Upper lobe of right lung (tissue), 1 donor: ENCODE measurements at regions not wholly inside any gene's neighbourhood (a gene's known extent, or its start where the extent isn't known, plus 50 kb on each side); places are given as distances from the start of the nearest gene placed in this dataset.
A peak's percentile ranks its signal among the peaks of the same experiment; 100 is the strongest.

ENCODE experiments used
- ATAC-seq: fragments of 200-7000 bp; cut with Tn5 transposase; one replicate; pipeline ENCODE4 v1.9.1; 2020; ENCODE audit warnings: mild to moderate bottlenecking, moderate library complexity
- DNase-seq: peaks from one replicate; pipeline ENCODE4 v3.0.0-alpha.2; 2020
- H3K27ac ChIP-seq: fragments of 200-600 bp; one replicate; pipeline ENCODE4 v1.8.0; 2022
- H3K27me3 ChIP-seq: fragments of 200-600 bp; one replicate; pipeline ENCODE4 v1.8.0; 2022; ENCODE audit warnings: mild to moderate bottlenecking
- H3K36me3 ChIP-seq: fragments of 200-600 bp; one replicate; pipeline ENCODE4 v1.8.0; 2022
- H3K4me1 ChIP-seq: fragments of 200-600 bp; one replicate; pipeline ENCODE4 v1.8.0; 2022
- H3K4me3 ChIP-seq: fragments of 200-600 bp; one replicate; pipeline ENCODE4 v1.8.0; 2022; ENCODE audit warnings: mild to moderate bottlenecking
- H3K9me3 ChIP-seq: fragments of 200-600 bp; one replicate; pipeline ENCODE4 v1.8.0; 2022
- CTCF ChIP-seq: fragments of 200-600 bp; IDR thresholded peaks from one replicate; pipeline ENCODE4 v1.8.0; 2022; ENCODE audit warnings: antibody characterized with exemption
- intact Hi-C: fragments of 100-400 bp; cut with DNase I; formaldehyde crosslinking; loops from one replicate; pipeline ENCODE4 v1.11.0; 2022
- donor health status: DM: no; HTN: yes; CAD: no; lungs with severe emphysema.

DNA sequence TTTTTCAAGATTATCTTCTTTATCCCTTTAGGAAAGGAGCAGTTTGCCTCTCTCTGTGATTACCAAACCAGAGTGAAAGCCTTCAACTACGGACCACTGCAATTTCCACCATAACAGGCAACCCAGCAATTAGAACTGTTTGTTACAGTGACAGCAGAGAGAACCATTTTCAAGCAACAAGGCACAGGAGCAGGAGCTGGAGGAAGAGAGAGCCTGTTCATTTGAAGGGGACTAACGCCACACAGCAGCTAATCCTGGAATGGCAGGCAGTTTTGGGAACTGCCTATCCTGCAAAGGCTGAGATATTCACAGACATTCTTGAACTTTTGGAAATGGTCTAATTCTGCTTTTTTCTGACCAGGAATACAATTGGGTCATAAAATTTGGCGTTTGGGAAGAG is 1541.9 kb upstream of the PIK3C3 start:
- intact Hi-C loops, result no loop called here
- DNase-seq (no peak), ATAC-seq (no peak)
- Histone ChIP-seq H3K9me3 (no peaks in the 10 kb centered on the region), H3K27me3 (no peaks in the 10 kb centered on the region), H3K4me1 (no peaks in the 10 kb centered on the region), H3K4me3 (no peak overlapping the region), H3K36me3 (no peaks in the 10 kb centered on the region), H3K27ac (no peak overlapping the region)
- TF ChIP-seq CTCF, result peak; percentile 11

DNA sequence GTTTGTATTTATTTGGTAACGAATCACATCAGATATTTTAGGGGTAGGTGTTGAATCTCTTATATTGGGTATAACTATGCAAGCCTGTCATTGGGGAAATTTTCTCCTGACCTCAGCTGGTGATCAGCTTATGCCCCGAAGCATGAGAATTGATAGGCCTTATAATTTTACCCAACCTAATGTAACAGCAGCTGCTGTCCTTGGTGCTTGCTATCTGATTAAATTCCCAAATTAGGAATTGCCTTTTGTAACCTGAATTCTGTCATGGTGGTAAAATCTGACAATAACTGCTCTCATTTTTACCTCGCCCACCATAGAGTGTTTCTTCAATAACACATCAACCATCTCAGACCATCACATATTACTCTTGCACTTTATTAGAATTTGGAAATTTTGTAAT is 1542.6 kb upstream of the PIK3C3 start:
- ATAC-seq (no peak), DNase-seq (no peak)
- Histone ChIP-seq H3K4me1 (no peaks in the 10 kb centered on the region), H3K36me3 (no peaks in the 10 kb centered on the region), H3K27ac (no peak overlapping the region), H3K4me3 (no peak overlapping the region), H3K27me3 (no peaks in the 10 kb centered on the region), H3K9me3 (no peaks in the 10 kb centered on the region)
- intact Hi-C loops, result no loop called here
- no peak for TF ChIP-seq CTCF

GRCh38 chr18:40407909-40408308 is 1547.1 kb upstream of the PIK3C3 start:
- TF ChIP-seq CTCF, result no peak
- no peaks in the 10 kb centered on the region for H3K27me3 ChIP-seq
- H3K27ac ChIP-seq, result no peak overlapping the region
- DNase-seq (no peak), ATAC-seq (no peak)
- no peak overlapping the region for H3K4me3 ChIP-seq
- intact Hi-C loops, result no loop called here
- no peaks in the 10 kb centered on the region for H3K4me1 ChIP-seq
- H3K9me3 ChIP-seq, result no peaks in the 10 kb centered on the region
- H3K36me3 ChIP-seq, result no peaks in the 10 kb centered on the region

- no peak for TF ChIP-seq CTCF
Observed at GRCh38 chr18:40404284-40404683, 1550.8 kb upstream of the PIK3C3 start.

DNA sequence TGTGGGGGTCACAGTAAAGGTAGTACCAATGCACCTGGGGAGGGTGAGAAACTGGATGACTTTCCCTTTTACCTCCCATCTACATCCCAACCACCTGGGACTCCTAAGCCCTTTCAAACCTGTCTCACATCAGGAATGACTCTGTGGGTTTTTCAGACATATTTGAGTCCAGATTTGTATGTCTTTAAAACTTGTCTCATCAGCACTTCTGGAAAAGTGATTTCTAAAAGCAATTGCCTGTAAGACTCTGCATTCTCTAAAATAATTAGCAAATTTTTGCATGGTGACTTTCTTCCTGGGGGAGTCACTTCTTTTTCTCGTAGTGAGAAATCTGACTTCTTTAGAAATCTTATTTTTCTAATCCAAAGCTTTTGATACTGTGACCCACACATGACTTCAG is 1553.0 kb upstream of the PIK3C3 start:
- DNase-seq, result no peak
- no peak for TF ChIP-seq CTCF
- no peak for ATAC-seq
- no peaks in the 10 kb centered on the region for H3K9me3 ChIP-seq
- no peak overlapping the region for H3K27ac ChIP-seq
- H3K27me3 ChIP-seq, result no peaks in the 10 kb centered on the region
- H3K4me1 ChIP-seq, result no peaks in the 10 kb centered on the region
- no peaks in the 10 kb centered on the region for H3K36me3 ChIP-seq
- no peak overlapping the region for H3K4me3 ChIP-seq
- intact Hi-C loops, result no loop called here

More at GRCh38 chr18:40404284-40404683, 1550.8 kb upstream of the PIK3C3 start:
- Histone ChIP-seq H3K4me3 (no peak overlapping the region), H3K36me3 (no peaks in the 10 kb centered on the region), H3K27ac (no peak overlapping the region), H3K27me3 (no peaks in the 10 kb centered on the region), H3K4me1 (no peaks in the 10 kb centered on the region), H3K9me3 (no peaks in the 10 kb centered on the region)
- DNase-seq (no peak), ATAC-seq (no peak)
- intact Hi-C loops, result no loop called here

DNA sequence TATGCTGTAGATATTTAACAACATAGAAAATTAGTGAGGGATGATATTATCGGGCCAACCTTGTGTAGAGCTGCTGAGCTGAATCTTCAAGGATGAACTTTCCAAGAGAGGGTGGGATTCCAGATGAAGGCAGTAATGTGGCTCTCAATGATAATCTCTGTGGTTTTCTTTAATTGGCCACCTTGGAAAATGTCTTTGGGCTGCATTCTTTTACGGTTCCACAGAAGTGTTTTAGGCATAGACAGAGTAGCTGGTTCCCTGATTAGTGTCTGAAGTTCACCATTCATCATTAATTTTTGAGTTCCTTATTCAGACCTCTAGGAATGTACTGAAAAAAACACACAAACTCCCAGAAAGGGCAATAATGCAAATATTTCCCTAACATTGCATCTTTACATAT is 1566.9 kb upstream of the PIK3C3 start:
- Histone ChIP-seq H3K9me3 (no peaks in the 10 kb centered on the region), H3K4me3 (no peak overlapping the region), H3K27ac (no peak overlapping the region), H3K36me3 (no peaks in the 10 kb centered on the region), H3K4me1 (no peaks in the 10 kb centered on the region), H3K27me3 (no peaks in the 10 kb centered on the region)
- intact Hi-C loops, result no loop called here
- DNase-seq (no peak), ATAC-seq (no peak)
- no peak for TF ChIP-seq CTCF
